GM12872 (cell line): ENCODE measurements at regions not wholly inside any gene's neighbourhood (a gene's known extent, or its start where the extent isn't known, plus 50 kb on each side); places are given as distances from the start of the nearest gene placed in this dataset.
A peak's percentile ranks its signal among the peaks of the same experiment; 100 is the strongest.

ENCODE experiments used
- CTCF ChIP-seq: IDR thresholded peaks from 3 replicates; pipeline ENCODE4 v1.5.1; 2011; ENCODE audit warnings: low read depth, mild to moderate bottlenecking, low read length, moderate library complexity; ENCODE audit not compliant: insufficient read depth

DNA sequence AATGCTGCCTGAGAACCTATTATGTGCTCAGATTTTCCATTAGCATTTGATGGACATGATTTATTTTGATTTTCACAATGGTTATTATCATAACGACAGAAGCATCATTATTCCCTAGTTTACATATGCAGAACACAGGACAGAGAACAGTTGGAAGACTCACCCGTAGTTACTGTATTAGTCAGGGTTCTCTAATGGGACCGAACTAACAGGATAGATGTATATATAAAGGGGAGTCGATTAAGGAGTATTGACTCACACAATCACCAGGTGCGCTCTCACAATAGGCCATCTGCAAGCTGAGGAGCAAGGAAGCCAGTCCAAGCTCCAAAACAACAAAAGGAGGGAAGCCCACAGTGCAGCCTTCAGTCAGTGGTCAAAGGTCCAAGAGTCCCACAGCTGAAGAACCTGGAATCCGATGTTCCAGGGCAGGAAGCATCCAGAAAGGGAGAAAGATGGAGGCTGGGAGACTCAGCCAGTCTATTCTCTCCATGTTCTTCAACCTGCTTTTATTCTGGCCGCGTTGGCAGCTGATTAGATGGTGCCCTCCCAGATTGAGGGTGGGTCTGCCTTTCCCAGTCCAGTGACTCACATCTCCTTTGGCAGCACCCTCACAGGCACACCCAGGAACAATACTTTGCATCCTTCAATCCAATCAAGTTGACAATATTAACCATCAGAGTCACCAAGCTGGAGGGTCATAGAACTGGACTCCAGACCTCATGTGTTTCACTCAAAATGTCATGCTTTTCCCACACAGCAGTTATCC, 92.7 kb upstream of the XYLT1 start:
- TF ChIP-seq CTCF: no peak

GRCh38 chr16:17561056-17561455, 90.3 kb upstream of the XYLT1 start:
- no peak for TF ChIP-seq CTCF

GRCh38 chr16:17560548-17560947, 89.8 kb upstream of the XYLT1 start:
- no peak for TF ChIP-seq CTCF

DNA sequence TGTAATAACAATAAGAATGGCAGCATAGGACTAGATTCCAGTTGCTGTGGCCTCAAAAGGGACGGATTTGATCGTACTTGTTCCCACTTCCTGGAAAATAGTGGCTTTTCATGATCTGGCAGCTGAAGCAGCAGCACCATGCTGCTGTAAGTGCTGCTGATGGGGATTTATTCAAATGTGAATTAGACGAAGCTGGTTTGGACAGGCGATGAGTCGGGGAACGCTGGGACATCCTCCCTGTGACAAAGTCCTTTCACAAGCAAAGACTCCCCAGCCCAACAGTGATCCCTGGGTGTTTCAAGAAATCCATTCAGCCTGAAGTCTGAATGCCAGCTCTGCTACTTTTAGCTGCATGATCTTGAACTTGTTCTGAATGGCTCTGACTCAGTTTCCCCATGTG, 88.6 kb upstream of the XYLT1 start:
- TF ChIP-seq CTCF: no peak

DNA sequence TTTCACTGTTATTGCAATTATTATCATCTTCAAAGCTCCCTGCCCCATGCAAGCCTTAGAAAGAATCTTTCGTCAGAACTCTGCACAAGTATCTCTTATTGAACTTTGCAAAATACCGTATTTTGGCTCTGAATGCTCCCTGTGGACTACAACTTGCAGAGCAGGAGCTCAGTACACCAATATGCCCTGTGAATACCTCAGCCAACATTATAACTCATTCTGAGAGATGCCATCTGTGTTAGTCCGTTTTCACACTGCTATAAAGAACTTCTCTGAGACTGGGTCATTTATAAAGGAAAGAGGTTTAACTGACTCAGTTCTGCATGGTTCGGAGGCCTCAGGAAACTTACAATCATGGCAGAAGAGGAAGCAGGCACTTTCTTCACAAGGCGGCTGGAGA, 87.2 kb upstream of the XYLT1 start:
- no peak for TF ChIP-seq CTCF

GRCh38 chr16:17557480-17557879, 86.7 kb upstream of the XYLT1 start:
- TF ChIP-seq CTCF: no peak

DNA sequence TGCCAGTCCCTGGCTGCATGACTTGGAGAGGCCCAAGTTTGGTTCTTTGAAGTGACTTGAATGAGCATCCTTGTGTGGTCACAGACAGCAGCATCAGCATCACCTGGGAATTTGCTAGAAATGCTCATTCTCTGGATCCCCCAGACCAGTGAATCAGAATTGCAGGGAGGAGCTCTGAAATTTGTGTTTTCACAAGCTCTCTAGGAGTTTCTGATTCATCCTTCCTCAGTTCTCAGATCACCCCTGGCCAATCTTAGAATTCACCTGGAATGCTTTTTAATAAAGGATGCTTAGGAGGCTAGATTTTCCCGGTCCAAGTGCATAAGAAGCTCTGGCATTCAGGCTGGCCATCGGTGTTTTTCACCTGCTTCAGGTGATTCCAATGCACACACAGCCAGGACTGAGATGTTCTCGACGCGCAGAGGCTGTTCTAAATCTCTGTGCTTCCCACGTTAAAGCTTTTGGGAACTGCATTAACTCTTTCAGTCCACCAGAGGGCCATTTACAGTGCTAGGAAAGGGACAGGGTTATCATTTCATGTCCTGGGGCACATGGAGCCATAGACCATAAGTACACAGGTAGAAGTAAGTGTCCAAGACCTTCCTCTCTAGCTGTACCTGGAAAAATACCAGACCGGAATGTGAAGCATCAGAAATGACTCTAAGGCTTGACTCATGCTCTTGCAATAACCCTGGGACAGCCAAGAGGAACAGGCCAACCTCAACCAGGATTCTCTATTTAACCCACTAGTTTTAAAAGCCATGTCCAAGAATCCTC, 85.7 kb upstream of the XYLT1 start:
- peak; percentile 69 for TF ChIP-seq CTCF
